Mesothelial cell of epicardium (in vitro differentiated cells): ENCODE measurements at regions not wholly inside any gene's neighbourhood (a gene's known extent, or its start where the extent isn't known, plus 50 kb on each side); places are given as distances from the start of the nearest gene placed in this dataset.

Experiments
- DNase-seq, 2 experiments: peaks; one replicate each; pipeline ENCODE4 v3.0.0; 2021; ENCODE audit warnings: low spot score in 2 of 2; ENCODE audit not compliant: unreplicated experiment in 2 of 2
- H3K27ac Mint-ChIP-seq: 2 replicates; pipeline ENCODE4 v1.8.0; 2021; ENCODE audit warnings: mixed read lengths
- H3K27me3 Mint-ChIP-seq: 2 replicates; pipeline ENCODE4 v1.8.0; 2021; ENCODE audit warnings: low read depth, mixed read lengths
- H3K36me3 Mint-ChIP-seq: 2 replicates; pipeline ENCODE4 v1.8.0; 2021; ENCODE audit warnings: mixed read lengths
- H3K4me1 Mint-ChIP-seq: 2 replicates; pipeline ENCODE4 v1.8.0; 2021; ENCODE audit warnings: mixed read lengths
- H3K4me3 Mint-ChIP-seq: 2 replicates; pipeline ENCODE4 v1.8.0; 2021; ENCODE audit warnings: mild to moderate bottlenecking, moderate library complexity, mixed read lengths
- H3K9me3 Mint-ChIP-seq: 2 replicates; pipeline ENCODE4 v1.8.0; 2021; ENCODE audit warnings: mixed read lengths
- TF ChIP-seq, protein P1 (sequence below): fragments of 200-600 bp; sonication (generic); IDR thresholded peaks from one replicate; pipeline ENCODE4 v1.5.0; 2021; ENCODE audit warnings: antibody characterized with exemption; ENCODE audit not compliant: unreplicated experiment

DNA sequence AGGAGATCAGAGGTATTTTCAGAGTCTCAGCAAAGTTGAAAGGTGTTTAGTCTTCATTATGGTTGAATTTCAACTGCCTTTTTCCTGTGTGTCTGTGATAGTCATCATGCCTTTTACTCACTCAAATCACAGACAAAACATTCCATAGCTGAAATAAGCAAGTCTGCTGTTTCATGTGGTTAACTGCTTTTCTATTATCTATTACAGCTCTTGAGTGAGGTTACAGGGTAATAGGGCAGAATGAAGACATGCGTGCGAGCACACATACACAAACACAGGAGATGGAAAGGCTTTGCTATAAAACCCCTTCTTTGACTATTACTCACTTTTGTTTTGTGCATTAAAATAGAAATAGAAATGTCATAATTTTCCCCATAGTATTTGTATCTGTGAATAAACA, 192.6 kb upstream of the RARB start:
- TF ChIP-seq, protein P1, sequence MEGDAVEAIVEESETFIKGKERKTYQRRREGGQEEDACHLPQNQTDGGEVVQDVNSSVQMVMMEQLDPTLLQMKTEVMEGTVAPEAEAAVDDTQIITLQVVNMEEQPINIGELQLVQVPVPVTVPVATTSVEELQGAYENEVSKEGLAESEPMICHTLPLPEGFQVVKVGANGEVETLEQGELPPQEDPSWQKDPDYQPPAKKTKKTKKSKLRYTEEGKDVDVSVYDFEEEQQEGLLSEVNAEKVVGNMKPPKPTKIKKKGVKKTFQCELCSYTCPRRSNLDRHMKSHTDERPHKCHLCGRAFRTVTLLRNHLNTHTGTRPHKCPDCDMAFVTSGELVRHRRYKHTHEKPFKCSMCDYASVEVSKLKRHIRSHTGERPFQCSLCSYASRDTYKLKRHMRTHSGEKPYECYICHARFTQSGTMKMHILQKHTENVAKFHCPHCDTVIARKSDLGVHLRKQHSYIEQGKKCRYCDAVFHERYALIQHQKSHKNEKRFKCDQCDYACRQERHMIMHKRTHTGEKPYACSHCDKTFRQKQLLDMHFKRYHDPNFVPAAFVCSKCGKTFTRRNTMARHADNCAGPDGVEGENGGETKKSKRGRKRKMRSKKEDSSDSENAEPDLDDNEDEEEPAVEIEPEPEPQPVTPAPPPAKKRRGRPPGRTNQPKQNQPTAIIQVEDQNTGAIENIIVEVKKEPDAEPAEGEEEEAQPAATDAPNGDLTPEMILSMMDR = no peak
- DNase-seq = no peak
- H3K36me3 Mint-ChIP-seq = peaks cover 6% of the 10 kb centered on the region
- H3K4me1 Mint-ChIP-seq = peaks cover 16% of the 10 kb centered on the region
- H3K9me3 Mint-ChIP-seq = peaks cover 26% of the 10 kb centered on the region
- no peaks in the 10 kb centered on the region for H3K27me3 Mint-ChIP-seq
- H3K27ac Mint-ChIP-seq = peak overlapping the region; percentile 92
- no peak overlapping the region for H3K4me3 Mint-ChIP-seq

DNA sequence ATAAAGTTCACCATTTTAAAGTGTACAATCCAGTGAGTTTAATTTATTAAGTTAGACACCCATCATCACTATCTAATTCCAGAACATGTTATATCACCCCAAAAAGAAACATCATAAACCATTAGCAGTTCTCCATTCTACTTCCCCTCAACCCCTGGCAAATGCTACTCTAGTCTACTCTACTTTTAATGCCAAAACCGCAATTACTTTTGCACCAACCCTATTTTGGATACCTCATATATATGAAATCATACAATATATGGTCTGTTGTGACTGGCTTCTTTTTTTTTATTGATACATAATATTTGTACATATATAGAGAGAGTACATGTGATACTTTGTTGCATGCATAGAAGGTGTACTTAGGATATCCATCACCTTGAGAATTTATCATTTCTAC, 190.5 kb upstream of the RARB start:
- H3K27me3 Mint-ChIP-seq = no peaks in the 10 kb centered on the region

DNA sequence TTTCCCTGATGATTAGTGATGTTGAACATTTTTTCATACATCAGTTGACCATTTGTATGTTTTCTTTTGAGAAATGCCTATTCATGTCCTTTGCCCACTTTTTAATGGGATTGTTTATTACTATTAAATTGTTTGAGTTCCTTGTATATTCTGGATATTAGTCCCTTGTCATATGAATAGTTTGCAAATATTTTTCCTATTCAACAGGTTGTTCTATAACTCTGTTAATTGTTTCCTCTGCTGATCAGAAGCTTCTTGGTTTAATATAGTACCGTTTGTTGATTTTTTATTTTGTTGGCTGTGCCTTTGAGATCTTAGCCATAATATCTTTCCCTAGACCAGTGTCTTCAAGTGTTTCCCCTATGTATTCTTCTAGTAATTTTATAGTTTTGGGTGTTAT, 189.0 kb upstream of the RARB start:
- H3K4me3 Mint-ChIP-seq = no peak overlapping the region
- H3K27me3 Mint-ChIP-seq = no peaks in the 10 kb centered on the region
- TF ChIP-seq, protein P1 = no peak
- H3K9me3 Mint-ChIP-seq = peaks cover 53% of the 10 kb centered on the region
- no peak overlapping the region for H3K27ac Mint-ChIP-seq
- peaks cover 32% of the 10 kb centered on the region for H3K36me3 Mint-ChIP-seq
- H3K4me1 Mint-ChIP-seq = peaks cover 16% of the 10 kb centered on the region
- DNase-seq = no peak

More for the DNA sequence above, 190.5 kb upstream of the RARB start:
- peaks cover 16% of the 10 kb centered on the region for H3K4me1 Mint-ChIP-seq
- H3K27ac Mint-ChIP-seq = no peak overlapping the region
- DNase-seq = no peak
- TF ChIP-seq, protein P1 = no peak
- H3K36me3 Mint-ChIP-seq = peaks cover 19% of the 10 kb centered on the region
- H3K9me3 Mint-ChIP-seq = peaks cover 40% of the 10 kb centered on the region
- no peak overlapping the region for H3K4me3 Mint-ChIP-seq

DNA sequence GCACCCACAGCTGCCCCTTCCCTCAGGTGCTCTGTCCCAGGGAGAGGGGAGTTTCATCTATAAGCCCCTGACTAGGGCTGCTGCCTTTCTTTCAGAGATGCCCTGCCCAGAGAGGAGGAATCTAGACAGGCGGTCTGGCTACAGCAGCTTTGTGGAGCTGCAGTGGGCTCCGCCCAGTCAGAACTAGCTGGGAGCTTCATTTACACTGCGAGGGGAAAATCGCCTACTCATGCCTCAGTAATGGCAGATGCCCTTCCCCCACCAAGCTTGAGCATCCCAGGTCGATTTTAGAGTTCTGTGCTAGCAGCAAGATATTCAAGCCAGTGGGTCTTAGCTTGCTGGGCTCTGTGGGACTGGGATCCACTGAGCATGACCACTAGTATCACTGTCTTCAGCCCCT, 181.2 kb upstream of the RARB start:
- Mint-ChIP-seq H3K36me3 (peaks cover 62% of the 10 kb centered on the region), H3K4me1 (no peaks in the 10 kb centered on the region), H3K27me3 (no peaks in the 10 kb centered on the region), H3K27ac (no peak overlapping the region), H3K9me3 (peaks cover 82% of the 10 kb centered on the region), H3K4me3 (no peak overlapping the region)
- DNase-seq = no peak
- TF ChIP-seq, protein P1 = no peak

DNA sequence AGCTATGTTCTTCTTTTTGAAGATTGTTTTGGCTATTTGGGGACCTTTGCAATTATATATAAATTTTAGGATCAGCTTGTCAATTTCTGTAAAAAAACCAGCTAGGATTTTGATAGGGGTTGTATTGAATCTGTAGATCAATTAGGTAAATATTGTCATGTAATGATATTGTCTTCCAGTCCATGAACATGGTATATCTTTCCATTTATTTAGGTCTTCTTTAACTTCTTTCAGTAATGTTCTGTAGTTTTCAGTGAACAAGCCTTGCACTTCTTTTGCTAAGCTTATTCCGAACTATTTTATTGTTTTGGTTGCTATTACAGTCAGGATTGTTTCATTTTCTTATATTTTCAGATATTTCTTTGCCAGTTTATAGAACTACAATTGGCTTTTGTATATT, 175.8 kb upstream of the RARB start:
- Mint-ChIP-seq H3K36me3 (peaks cover 37% of the 10 kb centered on the region), H3K27ac (no peak overlapping the region), H3K4me1 (no peaks in the 10 kb centered on the region), H3K9me3 (peaks cover 64% of the 10 kb centered on the region), H3K27me3 (no peaks in the 10 kb centered on the region), H3K4me3 (no peak overlapping the region)
- no peak for DNase-seq
- TF ChIP-seq, protein P1 = no peak

DNA sequence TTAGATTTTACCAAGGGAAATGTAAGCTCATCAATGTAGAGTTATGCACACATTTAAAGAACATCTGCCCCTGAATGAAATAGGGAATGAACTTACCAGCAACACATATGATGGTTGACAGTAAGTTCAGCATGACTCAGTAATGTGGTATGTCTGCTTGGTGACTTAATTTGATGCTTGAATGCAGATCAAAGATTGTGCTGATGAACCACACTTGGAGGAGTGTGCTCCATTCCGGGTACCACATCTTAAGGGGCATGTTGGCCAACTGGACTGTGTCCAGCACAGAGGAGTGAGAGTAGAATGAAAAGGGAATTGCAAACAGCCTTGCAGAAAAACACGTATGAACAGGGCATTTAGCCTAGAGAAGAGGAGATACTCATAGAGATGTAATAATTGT, 171.0 kb upstream of the RARB start:
- peaks cover 40% of the 10 kb centered on the region for H3K9me3 Mint-ChIP-seq
- no peaks in the 10 kb centered on the region for H3K4me1 Mint-ChIP-seq
- H3K4me3 Mint-ChIP-seq = no peak overlapping the region
- peaks cover 15% of the 10 kb centered on the region for H3K36me3 Mint-ChIP-seq
- H3K27me3 Mint-ChIP-seq = no peaks in the 10 kb centered on the region
- DNase-seq = no peak
- H3K27ac Mint-ChIP-seq = no peak overlapping the region
- TF ChIP-seq, protein P1 = no peak
